GM18520 (cell line): ENCODE measurements at regions not wholly inside any gene's neighbourhood (a gene's known extent, or its start where the extent isn't known, plus 50 kb on each side); places are given as distances from the start of the nearest gene placed in this dataset.
"Not testable (repeated sequence)": the region's sequence is repeated elsewhere in the genome, so short reads cannot be mapped to it uniquely, and the experiment has no call there.

ENCODE experiments used
- ATAC-seq: cut with Tn5 transposase; IDR thresholded peaks from one replicate; pipeline ENCODE4 v1.9.1; 2021; ENCODE audit not compliant: unreplicated experiment

GRCh38 chr14:53858345-53858684 lies 98.3 kb downstream of the BMP4 start:
- ATAC-seq = no peak

GRCh38 chr14:53857625-53858344 lies 98.8 kb downstream of the BMP4 start:
- no peak for ATAC-seq

- no peak for ATAC-seq
These were observed 101.1 kb downstream of the BMP4 start for GRCh38 chr14:53855574-53855973.

GRCh38 chr14:53855127-53855526 lies 101.5 kb downstream of the BMP4 start:
- ATAC-seq = no peak

- ATAC-seq = no peak
These were observed 105.1 kb downstream of the BMP4 start for GRCh38 chr14:53851394-53852090.

- no peak for ATAC-seq
These were observed 105.8 kb downstream of the BMP4 start for GRCh38 chr14:53850714-53851296.

- ATAC-seq = no peak
These were observed 107.1 kb downstream of the BMP4 start for GRCh38 chr14:53849549-53849948.

- ATAC-seq = no peak
These were observed 107.8 kb downstream of the BMP4 start for GRCh38 chr14:53848854-53849253.

- ATAC-seq = no peak
These were observed 108.7 kb downstream of the BMP4 start for GRCh38 chr14:53847881-53848280.

- ATAC-seq = no peak
These were observed 109.6 kb downstream of the BMP4 start for GRCh38 chr14:53847057-53847456.

- ATAC-seq = no peak
These were observed 110.6 kb downstream of the BMP4 start for GRCh38 chr14:53845813-53846693.

GRCh38 chr14:53842938-53843337 lies 113.7 kb downstream of the BMP4 start:
- no peak for ATAC-seq

GRCh38 chr14:53841109-53842099 lies 115.2 kb downstream of the BMP4 start:
- ATAC-seq = no peak

- ATAC-seq = no peak
These were observed 116.2 kb downstream of the BMP4 start for GRCh38 chr14:53840444-53840843.

GRCh38 chr14:53838374-53838773 lies 118.3 kb downstream of the BMP4 start:
- no peak for ATAC-seq

GRCh38 chr14:53837656-53838055 lies 119.0 kb downstream of the BMP4 start:
- not testable (repeated sequence) for ATAC-seq

GRCh38 chr14:53836551-53836950 lies 120.1 kb downstream of the BMP4 start:
- ATAC-seq = no peak

GRCh38 chr14:53828820-53829219 lies 127.8 kb downstream of the BMP4 start:
- no peak for ATAC-seq

- no peak for ATAC-seq
These were observed 132.6 kb downstream of the BMP4 start for GRCh38 chr14:53824061-53824460.

GRCh38 chr14:53814392-53814791 lies 142.2 kb downstream of the BMP4 start:
- ATAC-seq = no peak
